Ovary (tissue), 3 donors: ENCODE measurements at regions not wholly inside any gene's neighbourhood (a gene's known extent, or its start where the extent isn't known, plus 50 kb on each side); places are given as distances from the start of the nearest gene placed in this dataset.

Experiments used
- POLR2A ChIP-seq: fragments of 450-650 bp; IDR thresholded peaks from one replicate; pipeline ENCODE4 v1.6.1; 2017; ENCODE audit warnings: antibody characterized with exemption, mild to moderate bottlenecking, moderate library complexity
- TF ChIP-seq, protein P1 (sequence below), 3 donors: fragments of 450-650 bp in 2 of 3; fragments of 200-600 bp in 1 of 3; IDR thresholded peaks; one replicate each; pipeline versions ENCODE4 v1.5.1 to v1.8.0; 2016 to 2022; ENCODE audit warnings: antibody characterized with exemption in 3 of 3, mild to moderate bottlenecking in 1 of 3
- donor health status: DM: no; HTN: no; CAD: no.

DNA sequence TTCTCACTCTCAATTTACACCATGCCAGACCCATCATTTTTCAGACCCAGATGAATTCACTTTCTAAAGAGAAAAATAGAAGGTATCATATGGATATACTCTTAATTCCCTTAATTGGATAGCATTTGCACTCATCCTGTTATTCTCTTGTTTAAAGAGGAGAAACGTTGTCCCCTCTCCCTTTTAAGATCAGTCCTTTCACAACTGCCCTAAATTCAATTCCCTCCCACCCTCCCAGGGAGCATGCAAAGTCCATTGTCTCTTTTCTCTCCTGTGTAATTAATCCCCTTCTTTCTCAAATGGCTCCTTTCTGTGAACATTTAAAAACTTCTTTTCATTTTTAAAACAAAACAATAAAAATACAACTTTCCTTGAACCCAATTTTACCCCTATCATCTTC is 124.7 kb upstream of the TLL1 start:
- TF ChIP-seq, protein P1, sequence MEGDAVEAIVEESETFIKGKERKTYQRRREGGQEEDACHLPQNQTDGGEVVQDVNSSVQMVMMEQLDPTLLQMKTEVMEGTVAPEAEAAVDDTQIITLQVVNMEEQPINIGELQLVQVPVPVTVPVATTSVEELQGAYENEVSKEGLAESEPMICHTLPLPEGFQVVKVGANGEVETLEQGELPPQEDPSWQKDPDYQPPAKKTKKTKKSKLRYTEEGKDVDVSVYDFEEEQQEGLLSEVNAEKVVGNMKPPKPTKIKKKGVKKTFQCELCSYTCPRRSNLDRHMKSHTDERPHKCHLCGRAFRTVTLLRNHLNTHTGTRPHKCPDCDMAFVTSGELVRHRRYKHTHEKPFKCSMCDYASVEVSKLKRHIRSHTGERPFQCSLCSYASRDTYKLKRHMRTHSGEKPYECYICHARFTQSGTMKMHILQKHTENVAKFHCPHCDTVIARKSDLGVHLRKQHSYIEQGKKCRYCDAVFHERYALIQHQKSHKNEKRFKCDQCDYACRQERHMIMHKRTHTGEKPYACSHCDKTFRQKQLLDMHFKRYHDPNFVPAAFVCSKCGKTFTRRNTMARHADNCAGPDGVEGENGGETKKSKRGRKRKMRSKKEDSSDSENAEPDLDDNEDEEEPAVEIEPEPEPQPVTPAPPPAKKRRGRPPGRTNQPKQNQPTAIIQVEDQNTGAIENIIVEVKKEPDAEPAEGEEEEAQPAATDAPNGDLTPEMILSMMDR (IDR thresholded peaks at IDR 0.05): no peak
- no peak for TF ChIP-seq POLR2A
